GM12878 (cell line): ENCODE measurements at regions not wholly inside any gene's neighbourhood (a gene's known extent, or its start where the extent isn't known, plus 50 kb on each side); places are given as distances from the start of the nearest gene placed in this dataset.

Experiments
- ATAC-seq: fragments of 200-7000 bp; cut with Tn5 transposase; 3 replicates; pipeline ENCODE4 v1.9.1; 2020; ENCODE audit warnings: mild to moderate bottlenecking, moderate library complexity
- BruUV-seq: library from RNA; stranded (reverse); fragments of 400-500 nt; replicated peaks from 2 replicates; lab custom pipeline; 2021; lab: Mats Ljungman, UMichigan
- CTCF ChIA-PET: fragments of 300-600 bp; sonication (Branson Sonifier 250); formaldehyde crosslinking; extraction: SDS; loops from one replicate; lab custom pipeline; 2021; ENCODE audit warnings: inconsistent platforms; lab: Yijun Ruan, JAX
- POLR2A ChIA-PET: fragments of 350-600 bp; formaldehyde crosslinking; extraction: SDS; loops from one replicate; lab custom pipeline; 2021; ENCODE audit warnings: inconsistent platforms; lab: Charles Lee
- RAD21 ChIA-PET: fragments of 300-600 bp; sonication (Branson Sonifier 250); formaldehyde crosslinking; loops from one replicate; lab custom pipeline; 2023; ENCODE audit warnings: antibody characterized with exemption; ENCODE audit not compliant: unreplicated experiment; lab: Charles Lee
- SMC1A ChIA-PET: fragments of 300-600 bp; sonication (Branson Sonifier 250); formaldehyde crosslinking; loops from one replicate; lab custom pipeline; 2023; ENCODE audit not compliant: unreplicated experiment, uncharacterized antibody; lab: Charles Lee
- DNase-seq: peaks from one replicate; pipeline ENCODE4 v3.0.0-alpha.2; 2011; ENCODE audit warnings: low read depth, low spot score
- FAIRE-seq: peaks from 3 replicates; lab custom pipeline; 2011; peaks lifted over from hg19 to GRCh38; lab: Jason Lieb, UNC
- H2AFZ ChIP-seq: 2 replicates; pipeline ENCODE4 v1.6.0; 2011; ENCODE audit warnings: low read depth, low read length, control low read depth; ENCODE audit not compliant: control insufficient read depth
- H3K27ac ChIP-seq: 2 replicates; pipeline ENCODE4 v1.5.1; 2011; ENCODE audit warnings: control low read depth; ENCODE audit not compliant: control insufficient read depth, insufficient read depth
- H3K27me3 ChIP-seq, 2 experiments: replicated peaks in 1 of 2; 2 replicates each; pipeline versions ENCODE4 v1.6.0 to v1.6.1; 2011; ENCODE audit warnings: low read length in 1 of 2; ENCODE audit not compliant: control insufficient read depth in 2 of 2, insufficient read depth in 2 of 2
- H3K36me3 ChIP-seq, 2 experiments: 2 replicates each; pipeline ENCODE4 v1.5.1; 2011; ENCODE audit warnings: low read length in 1 of 2; ENCODE audit not compliant: control insufficient read depth in 2 of 2, insufficient read depth in 2 of 2
- H3K4me1 ChIP-seq: 2 replicates; pipeline ENCODE4 v1.6.1; 2011; ENCODE audit warnings: mild to moderate bottlenecking, low read length, moderate library complexity, mixed read lengths; ENCODE audit not compliant: control insufficient read depth, insufficient read depth
- H3K4me2 ChIP-seq: 2 replicates; pipeline ENCODE4 v1.6.0; 2011; ENCODE audit warnings: control low read depth; ENCODE audit not compliant: control insufficient read depth, insufficient read depth
- H3K4me3 ChIP-seq: fragments of 200-600 bp; sonication (generic); 2 replicates; pipeline ENCODE4 v1.5.1; 2016
- H3K79me2 ChIP-seq: 2 replicates; pipeline ENCODE4 v1.6.0; 2011; ENCODE audit warnings: low read length; ENCODE audit not compliant: control insufficient read depth, insufficient read depth
- H3K9ac ChIP-seq: 2 replicates; pipeline ENCODE4 v1.8.0; 2011; ENCODE audit warnings: low read length, control low read depth, mixed read lengths; ENCODE audit not compliant: control insufficient read depth, insufficient read depth
- H3K9me3 ChIP-seq: replicated peaks from 3 replicates; pipeline ENCODE4 v1.5.1; 2011; ENCODE audit warnings: mild to moderate bottlenecking, low read length; ENCODE audit not compliant: control insufficient read depth, insufficient read depth
- H4K20me1 ChIP-seq: 2 replicates; pipeline ENCODE4 v1.6.0; 2011; ENCODE audit not compliant: control insufficient read depth, insufficient read depth
- BCL11A ChIP-seq: IDR thresholded peaks from 2 replicates; pipeline ENCODE4 v1.6.1; 2011; ENCODE audit warnings: low read depth, low read length
- EZH2 ChIP-seq: IDR thresholded peaks from 2 replicates; pipeline ENCODE4 v1.6.1; 2012; ENCODE audit warnings: low read depth, mild to moderate bottlenecking, control low read depth, inconsistent platforms, low read length, borderline replicate concordance; ENCODE audit not compliant: control insufficient read depth
- HDGF ChIP-seq: fragments of 450-650 bp; IDR thresholded peaks from 2 replicates; pipeline ENCODE4 v1.6.1; 2016; ENCODE audit warnings: antibody characterized with exemption
- HSF1 ChIP-seq: fragments of 150-350 bp; IDR thresholded peaks from 2 replicates; pipeline ENCODE4 v1.6.1; 2014; ENCODE audit warnings: mild to moderate bottlenecking, low read depth, low read length
- IKZF2 ChIP-seq, 2 experiments: fragments of 450-650 bp; IDR thresholded peaks; 2 replicates each; pipeline ENCODE4 v1.6.1; 2017; ENCODE audit warnings: mild to moderate bottlenecking in 2 of 2, moderate library complexity in 2 of 2
- JUND ChIP-seq: IDR thresholded peaks from 2 replicates; pipeline ENCODE4 v1.6.1; 2012; ENCODE audit warnings: low read depth, mild to moderate bottlenecking, low read length, improper control_type of control experiment, moderate library complexity
- KAT2A ChIP-seq: conservative IDR thresholded peaks from 2 replicates; pipeline ENCODE4 v1.6.1; 2011; ENCODE audit warnings: low read depth, low read length; ENCODE audit not compliant: control insufficient read depth
- SMAD5 ChIP-seq: IDR thresholded peaks from 2 replicates; pipeline ENCODE4 v1.6.1; 2016; ENCODE audit warnings: antibody characterized with exemption, low read depth
- SMARCA5 ChIP-seq: fragments of 450-650 bp; IDR thresholded peaks from 2 replicates; pipeline ENCODE4 v1.6.1; 2017; ENCODE audit warnings: mild to moderate bottlenecking
- SPI1 ChIP-seq: IDR thresholded peaks from 2 replicates; pipeline ENCODE4 v1.6.1; 2011; ENCODE audit warnings: low read depth, mild to moderate bottlenecking, low read length, moderate library complexity, borderline replicate concordance; ENCODE audit not compliant: insufficient read depth
- STAT1 ChIP-seq: fragments of 450-650 bp; conservative IDR thresholded peaks from 2 replicates; pipeline ENCODE4 v1.6.1; 2014; ENCODE audit warnings: antibody characterized with exemption, mild to moderate bottlenecking
- TCF7 ChIP-seq: IDR thresholded peaks from 2 replicates; pipeline ENCODE4 v1.6.1; 2014; ENCODE audit warnings: antibody characterized with exemption, borderline replicate concordance
- WRNIP1 ChIP-seq: IDR thresholded peaks from 2 replicates; pipeline ENCODE4 v1.6.1; 2011; ENCODE audit warnings: low read depth, low read length, improper control_type of control experiment, borderline replicate concordance
- WGBS: methylation state at CpG from one replicate; pipeline ENCODE4 v1.1.6; 2016; ENCODE audit warnings: low lambda C conversion rate; ENCODE audit not compliant: insufficient replicate concordance, insufficient coverage; ENCODE audit errors: missing lambda C conversion rate; 5-methylcytosine and 5-hydroxymethylcytosine counted together
- in situ Hi-C: fragments of 300-500 bp; cut with MboI; formaldehyde crosslinking; loops from 9 replicates; pipeline ENCODE4 v1.14.3; 2018; ENCODE audit warnings: mixed read lengths
- intact Hi-C: fragments of 100-400 bp; cut with micrococcal nuclease; formaldehyde crosslinking; loops from one replicate; pipeline ENCODE4 v1.14.2; 2022; ENCODE audit not compliant: unreplicated experiment
- TF ChIP-seq, protein P1 (sequence below): IDR thresholded peaks from 2 replicates; pipeline ENCODE4 v1.6.1; 2012; ENCODE audit warnings: low read depth, low read length, improper control_type of control experiment
- TF ChIP-seq, protein P2 (sequence below): fragments of 150-350 bp; IDR thresholded peaks from 2 replicates; pipeline ENCODE4 v1.6.1; 2016; ENCODE audit warnings: low read depth, low read length

GRCh38 chr6:148682990-148683389 lies 63.8 kb upstream of the UST start (continued):
- TF ChIP-seq IKZF2 (IDR thresholded peaks at IDR 0.05) (peak in 1 of 2 experiments; percentile 45; a peak in 2 of 4 replicates), HSF1 (no peak)

GRCh38 chr6:148689168-148689567 lies 57.7 kb upstream of the UST start:
- H3K9ac ChIP-seq, result no peak overlapping the region
- WGBS, result 57% methylated on average over 3 of the region's 3 CpGs
- intact Hi-C loops, result no loop called here
- TF ChIP-seq TCF7 (no peak), KAT2A (no peak), SMAD5 (no peak), STAT1 (no peak), HDGF (no peak), WRNIP1 (no peak), SMARCA5 (no peak), SPI1 (no peak), EZH2 (no peak), BCL11A (no peak), JUND (no peak)
- TF ChIP-seq, protein P1, sequence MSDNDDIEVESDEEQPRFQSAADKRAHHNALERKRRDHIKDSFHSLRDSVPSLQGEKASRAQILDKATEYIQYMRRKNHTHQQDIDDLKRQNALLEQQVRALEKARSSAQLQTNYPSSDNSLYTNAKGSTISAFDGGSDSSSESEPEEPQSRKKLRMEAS, result no peak
- TF ChIP-seq, protein P2, sequence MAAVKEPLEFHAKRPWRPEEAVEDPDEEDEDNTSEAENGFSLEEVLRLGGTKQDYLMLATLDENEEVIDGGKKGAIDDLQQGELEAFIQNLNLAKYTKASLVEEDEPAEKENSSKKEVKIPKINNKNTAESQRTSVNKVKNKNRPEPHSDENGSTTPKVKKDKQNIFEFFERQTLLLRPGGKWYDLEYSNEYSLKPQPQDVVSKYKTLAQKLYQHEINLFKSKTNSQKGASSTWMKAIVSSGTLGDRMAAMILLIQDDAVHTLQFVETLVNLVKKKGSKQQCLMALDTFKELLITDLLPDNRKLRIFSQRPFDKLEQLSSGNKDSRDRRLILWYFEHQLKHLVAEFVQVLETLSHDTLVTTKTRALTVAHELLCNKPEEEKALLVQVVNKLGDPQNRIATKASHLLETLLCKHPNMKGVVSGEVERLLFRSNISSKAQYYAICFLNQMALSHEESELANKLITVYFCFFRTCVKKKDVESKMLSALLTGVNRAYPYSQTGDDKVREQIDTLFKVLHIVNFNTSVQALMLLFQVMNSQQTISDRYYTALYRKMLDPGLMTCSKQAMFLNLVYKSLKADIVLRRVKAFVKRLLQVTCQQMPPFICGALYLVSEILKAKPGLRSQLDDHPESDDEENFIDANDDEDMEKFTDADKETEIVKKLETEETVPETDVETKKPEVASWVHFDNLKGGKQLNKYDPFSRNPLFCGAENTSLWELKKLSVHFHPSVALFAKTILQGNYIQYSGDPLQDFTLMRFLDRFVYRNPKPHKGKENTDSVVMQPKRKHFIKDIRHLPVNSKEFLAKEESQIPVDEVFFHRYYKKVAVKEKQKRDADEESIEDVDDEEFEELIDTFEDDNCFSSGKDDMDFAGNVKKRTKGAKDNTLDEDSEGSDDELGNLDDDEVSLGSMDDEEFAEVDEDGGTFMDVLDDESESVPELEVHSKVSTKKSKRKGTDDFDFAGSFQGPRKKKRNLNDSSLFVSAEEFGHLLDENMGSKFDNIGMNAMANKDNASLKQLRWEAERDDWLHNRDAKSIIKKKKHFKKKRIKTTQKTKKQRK, result no peak
- TF ChIP-seq, all 136 proteins: peak for 0
- POLR2A ChIA-PET, result no interaction called here
- H3K27ac ChIP-seq, result no peak overlapping the region
- BruUV-seq, result no TSS peak
- H2AFZ ChIP-seq, result no peak overlapping the region
- H3K4me2 ChIP-seq, result no peak overlapping the region
- H3K4me3 ChIP-seq, result no peak overlapping the region
- H3K9me3 ChIP-seq, result no peaks in the 10 kb centered on the region; the same call in 1 of the 3 replicates
- no peaks in the 10 kb centered on the region for H3K79me2 ChIP-seq
- RAD21 ChIA-PET, result no interaction called here
- peaks cover 2% of the 10 kb centered on the region; the same call in 1 of the 2 replicates for H3K4me1 ChIP-seq
- ATAC-seq, result no peak
- in situ Hi-C loops, result no loop called here
- SMC1A ChIA-PET, result interaction anchor here (0.6 to 1.5 kb wide), 4 partner anchors 11 to 739 kb away, joined by 3 to 5 read pairs (median 4); no protein-coding TSS in a partner anchor
- no peaks in the 10 kb centered on the region for H3K36me3 ChIP-seq
- H4K20me1 ChIP-seq, result no peaks in the 10 kb centered on the region
- no peak for FAIRE-seq
- H3K27me3 ChIP-seq, result no peaks in the 10 kb centered on the region
- no peak for DNase-seq
- CTCF ChIA-PET, result no interaction called here
